ENCODE measurements at regions not wholly inside any gene's neighbourhood (a gene's known extent, or its start where the extent isn't known, plus 50 kb on each side); places are given as distances from the start of the nearest gene placed in this dataset.
"Not testable (repeated sequence)": the region's sequence is repeated elsewhere in the genome, so short reads cannot be mapped to it uniquely, and the experiment has no call there.

DNA sequence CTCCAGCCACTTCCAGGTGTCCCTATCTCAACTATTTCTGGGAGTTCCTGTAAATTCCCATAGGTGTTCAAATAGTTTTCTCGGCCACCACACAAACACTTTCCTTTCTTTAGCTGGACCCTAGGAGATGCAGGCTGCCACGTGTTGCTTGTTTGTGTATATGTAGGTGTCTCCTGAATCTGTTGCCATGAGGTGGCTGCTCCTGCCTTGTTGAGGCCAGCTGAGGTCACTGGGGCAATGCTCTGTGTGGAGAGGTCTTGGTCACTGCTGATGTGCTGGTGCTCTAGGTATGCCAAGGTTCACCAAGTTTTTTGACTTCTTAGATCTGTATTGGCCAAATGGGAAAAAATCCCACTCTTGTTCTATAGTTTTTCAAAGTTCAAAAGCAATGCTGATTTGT lies 132.5 kb upstream of the CHD1 start:
- DNase-seq (ENCODE audit: low read depth in 3 of 3): no peak

DNA sequence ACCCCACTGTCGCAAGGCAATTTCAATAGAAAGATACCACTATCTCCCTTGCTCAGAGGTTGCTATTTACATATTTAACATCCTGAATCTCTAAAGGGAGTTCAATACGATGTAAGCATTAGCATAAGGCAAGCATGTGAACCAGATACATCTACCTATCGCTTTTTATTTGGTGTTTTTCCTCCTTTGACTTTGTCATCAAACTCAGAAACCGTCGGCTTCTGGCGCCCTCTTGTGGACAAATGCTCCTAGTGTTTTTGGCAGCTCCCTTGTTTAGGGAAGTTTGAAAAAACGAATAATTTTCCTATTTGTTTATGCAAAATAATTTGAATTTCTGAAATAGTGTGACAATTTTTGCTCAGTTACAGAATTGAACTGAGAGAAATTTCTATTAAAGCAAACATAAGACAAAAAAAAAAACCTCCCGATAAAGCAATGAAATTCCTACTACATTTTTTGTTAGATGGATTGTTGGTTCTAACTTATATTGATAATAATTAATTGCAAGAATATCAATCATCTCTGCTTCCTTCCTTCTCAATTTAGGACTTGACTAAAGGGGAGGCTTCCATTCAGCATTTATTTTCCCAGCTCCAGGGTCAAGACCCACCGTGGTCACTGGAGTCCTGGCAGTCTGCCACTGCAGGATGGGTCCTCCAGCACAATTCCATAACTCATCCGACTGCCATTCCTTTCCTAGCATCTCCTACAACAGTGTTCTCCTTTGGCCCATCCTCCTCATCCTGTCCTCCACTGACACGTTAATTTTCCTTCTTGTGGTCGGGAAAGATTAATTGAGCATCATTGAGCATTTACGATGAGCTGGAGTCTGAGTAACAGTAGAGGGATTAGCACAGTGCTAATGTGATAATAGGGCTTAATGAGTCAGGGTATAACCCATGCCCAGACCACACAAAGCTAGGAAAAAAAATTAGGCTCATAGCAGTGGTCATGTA lies 131.8 kb upstream of the CHD1 start:
- peak; percentile 62 to 86 (median 79) for DNase-seq (ENCODE audit: low read depth in 3 of 3)

DNA sequence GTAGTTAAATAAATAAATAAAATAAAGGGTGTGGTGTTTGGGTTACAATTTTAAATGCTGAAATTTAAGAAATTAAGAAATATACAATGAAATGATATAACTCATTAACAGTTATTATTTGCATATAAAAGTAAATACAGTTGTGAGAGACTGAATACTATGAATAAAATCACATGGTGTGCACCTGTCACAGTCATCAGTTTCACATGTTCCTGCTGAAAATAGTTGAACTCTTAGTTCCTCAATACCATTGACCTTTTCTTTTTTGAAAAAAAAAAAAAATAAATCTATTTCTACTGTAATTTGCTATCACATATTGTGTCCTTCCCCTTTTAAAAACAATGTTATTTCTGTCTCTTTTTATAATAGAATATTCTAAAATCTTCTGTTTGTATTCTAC lies 130.9 kb upstream of the CHD1 start:
- DNase-seq (ENCODE audit: low read depth in 3 of 3): no peak

DNA sequence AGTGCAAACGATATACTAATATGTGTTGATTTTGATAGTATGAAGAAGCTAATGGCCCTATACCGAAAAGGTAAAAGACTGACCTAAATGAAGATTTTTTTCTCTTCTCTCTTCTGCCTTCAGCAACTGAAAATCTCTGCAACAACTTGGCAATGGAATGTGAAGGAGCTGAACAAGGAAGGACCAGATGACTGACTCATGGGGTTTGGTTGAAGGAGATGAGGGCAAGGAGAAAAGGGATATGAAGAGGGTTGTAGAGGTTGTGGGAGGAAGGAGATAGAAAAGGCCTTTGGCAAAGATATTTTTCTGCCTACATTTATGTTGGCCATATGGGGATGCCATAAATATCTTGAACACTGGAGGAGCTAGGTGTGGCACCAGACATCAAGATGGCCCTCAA lies 129.7 kb upstream of the CHD1 start:
- no peak for DNase-seq (ENCODE audit: low read depth in 3 of 3)

DNA sequence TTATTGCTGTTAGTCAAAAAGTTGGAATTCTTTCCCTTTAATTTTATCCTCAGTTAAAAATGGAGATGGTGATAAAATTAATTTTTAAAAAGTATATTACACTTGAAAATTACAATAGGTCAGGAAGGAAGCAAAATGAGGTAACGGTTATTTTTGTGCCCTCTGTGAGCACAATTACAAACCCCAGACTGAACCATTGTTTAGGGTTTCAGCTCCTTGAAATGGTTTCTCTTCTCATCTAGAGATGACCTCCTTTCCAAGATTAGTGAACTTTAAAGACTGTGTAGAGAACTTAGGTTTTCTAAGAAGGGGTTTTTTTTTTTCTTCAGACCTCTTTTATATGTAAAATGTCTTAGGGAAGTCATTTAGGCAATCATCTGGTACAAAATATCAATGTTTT lies 126.2 kb upstream of the CHD1 start:
- DNase-seq (ENCODE audit: low read depth in 3 of 3): no peak

DNA sequence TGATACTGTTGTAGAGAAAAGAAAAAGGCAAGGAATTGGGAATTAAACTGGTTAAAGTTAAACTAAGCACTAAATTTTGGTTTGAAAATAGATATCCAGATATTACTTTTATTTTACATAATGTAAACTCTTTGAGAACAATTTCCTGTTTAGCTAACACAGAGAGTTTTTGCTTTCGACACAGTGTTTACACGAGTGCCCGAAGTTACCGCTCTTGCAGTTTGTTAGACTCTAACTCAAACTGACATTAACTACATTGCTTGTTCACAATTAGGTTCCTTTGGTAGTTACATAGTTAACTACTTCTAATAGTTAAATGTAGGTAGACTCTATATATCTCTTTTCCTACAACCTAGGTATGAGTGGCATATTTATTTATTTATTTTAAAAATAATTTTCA lies 117.1 kb upstream of the CHD1 start:
- DNase-seq (ENCODE audit: low read depth in 3 of 3): no peak

DNA sequence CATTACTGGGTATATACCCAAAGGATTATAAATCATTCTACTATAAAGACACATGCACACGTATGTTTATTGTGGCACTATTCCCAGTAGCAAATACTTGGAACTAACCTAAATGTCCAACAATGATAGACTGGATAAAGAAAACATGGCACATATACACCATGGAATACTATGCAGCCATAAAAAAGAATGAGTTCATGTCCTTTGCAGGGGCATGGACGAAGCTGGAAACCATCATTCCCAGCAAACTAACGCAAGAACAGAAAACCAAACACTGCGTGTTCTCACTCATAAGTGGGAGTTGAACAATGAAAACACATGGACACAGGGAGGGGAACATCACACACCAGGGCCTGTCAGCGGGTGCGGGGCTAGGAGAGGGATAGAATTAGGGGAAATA lies 114.5 kb upstream of the CHD1 start:
- not testable (repeated sequence) for DNase-seq (ENCODE audit: low read depth in 3 of 3)

DNA sequence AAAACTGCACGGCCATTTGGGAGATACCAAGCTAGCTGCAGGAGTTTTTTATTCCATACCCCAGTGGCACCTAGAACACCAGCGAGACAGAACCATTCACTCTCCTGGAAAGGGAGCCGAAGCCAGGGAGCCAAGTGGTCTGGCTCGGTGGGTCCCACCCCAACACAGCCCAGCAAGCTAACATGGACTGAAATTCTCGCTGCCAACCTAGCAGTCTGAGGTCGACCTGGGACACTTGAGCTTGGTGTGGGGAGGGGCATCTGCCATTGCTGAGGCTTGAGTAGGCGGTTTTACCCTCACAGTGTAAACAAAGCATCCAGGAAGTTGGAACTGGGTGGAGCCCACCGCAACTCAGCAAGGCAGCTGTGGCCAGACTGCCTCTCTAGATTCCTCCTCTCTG lies 108.9 kb upstream of the CHD1 start:
- peak in 1 of 3 experiments; percentile 12 for DNase-seq (ENCODE audit: low read depth in 3 of 3)

DNA sequence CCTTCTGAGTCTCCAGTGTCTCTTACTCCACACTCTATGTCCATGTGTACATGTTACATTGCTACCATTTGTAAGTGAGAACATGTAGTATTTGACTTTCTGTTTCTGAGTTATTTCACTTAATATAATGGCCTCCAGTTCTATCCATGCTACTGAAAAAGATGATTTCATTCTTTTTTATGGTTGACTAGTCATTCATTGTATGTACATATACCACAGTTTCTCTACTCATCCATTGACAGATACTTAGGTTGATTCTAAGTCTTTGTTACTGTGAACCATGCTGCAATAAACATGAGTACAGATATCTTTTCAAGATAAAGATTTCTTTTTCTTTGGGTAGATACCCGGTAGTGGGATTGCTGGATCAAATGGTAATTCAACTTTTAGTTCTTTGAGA lies 107.1 kb upstream of the CHD1 start:
- DNase-seq (ENCODE audit: low read depth in 3 of 3): no peak

DNA sequence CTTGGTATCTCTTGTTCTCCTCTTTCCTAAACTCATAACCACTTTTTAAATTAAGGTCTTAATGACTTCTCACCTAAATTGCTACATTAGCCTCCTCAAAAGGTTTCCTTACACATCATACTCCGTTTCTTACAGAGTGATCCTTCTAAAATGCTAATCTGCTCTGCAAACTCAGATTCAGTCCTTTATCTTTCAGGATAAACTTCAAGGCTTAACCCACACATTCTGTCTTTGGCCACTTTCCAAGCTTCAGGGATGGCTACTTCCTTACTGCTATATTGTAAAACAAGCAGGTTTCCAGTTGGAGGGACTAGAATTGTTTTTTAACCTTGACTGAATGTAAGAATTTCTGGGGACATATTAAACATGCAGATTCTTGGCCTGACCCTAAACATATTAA lies 105.5 kb upstream of the CHD1 start:
- no peak for DNase-seq (ENCODE audit: low read depth in 3 of 3)

DNA sequence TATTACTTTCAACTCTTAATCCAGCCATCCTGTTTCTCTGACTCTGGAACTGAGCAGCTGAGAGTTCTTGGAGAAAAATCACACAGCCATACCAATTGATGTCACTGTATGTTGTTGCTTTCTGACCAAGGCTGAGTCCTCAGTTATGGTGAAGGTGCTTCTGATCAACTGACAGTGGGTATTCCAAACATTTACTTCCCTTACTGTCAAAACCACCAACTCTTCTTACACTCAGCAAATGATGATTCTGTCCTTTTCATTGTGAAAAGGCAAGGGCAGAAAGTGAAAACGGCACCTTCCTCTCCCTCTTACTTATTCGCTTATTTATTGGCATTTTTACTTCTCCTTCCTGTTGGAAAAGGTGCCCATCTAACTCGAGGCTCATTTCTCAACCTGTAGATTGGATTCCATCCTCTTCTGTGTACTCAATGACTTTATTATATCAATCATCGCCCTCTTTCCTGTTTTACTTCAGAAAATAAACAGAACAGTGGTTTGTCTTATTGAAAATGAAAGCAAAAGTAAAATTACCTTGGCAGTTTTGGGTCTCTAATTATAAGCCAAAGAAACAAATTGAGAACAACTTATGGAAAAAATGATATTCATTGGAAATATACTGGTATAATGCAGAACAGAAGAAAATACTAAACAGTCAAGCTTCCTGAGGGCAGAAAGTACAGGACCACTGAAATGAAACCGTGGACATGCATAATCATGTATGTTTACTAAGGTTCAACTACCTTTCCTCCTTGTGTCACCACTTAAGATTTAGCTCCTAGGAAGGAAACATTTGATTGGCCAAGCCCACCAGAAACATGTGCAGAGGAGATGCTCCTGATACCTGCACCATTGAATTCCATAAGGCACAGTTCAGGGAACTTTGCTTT lies 104.5 kb upstream of the CHD1 start:
- DNase-seq (ENCODE audit: low read depth in 3 of 3): no peak

DNA sequence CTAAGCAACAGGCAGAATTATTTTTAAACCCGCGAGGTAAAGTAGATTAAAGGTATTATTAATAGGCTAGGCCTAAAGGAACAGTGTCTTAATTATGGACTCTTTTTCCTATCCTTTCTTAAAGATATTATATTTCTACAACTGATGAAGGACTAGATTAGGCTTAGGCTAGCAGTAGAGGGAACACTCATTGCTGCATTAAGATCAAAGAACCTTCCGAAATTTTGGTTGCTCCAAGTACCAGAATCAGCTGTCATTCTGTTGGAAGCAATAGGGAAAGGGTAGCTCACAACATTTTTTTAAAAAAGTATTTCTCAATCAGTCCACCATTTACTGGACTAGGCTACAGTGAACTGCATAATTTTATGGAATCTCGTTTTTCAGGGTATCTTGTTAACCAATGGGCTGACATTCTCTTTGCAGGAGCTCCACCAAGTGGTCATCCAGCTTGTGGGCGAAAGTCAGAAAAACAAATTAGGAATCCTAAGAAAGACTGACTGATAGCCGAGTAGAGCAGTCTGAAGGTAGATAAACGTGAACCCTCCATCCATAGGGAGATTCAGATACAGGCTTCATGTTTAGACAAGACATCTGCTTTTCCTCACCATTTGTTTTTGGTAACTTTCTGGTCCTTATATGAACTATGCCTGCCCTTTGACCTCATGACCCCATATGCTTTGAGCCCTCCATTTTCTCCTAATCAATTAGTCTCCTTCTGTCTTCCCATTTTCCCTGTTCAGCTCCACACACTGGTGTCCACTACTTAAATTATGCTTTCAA lies 103.6 kb upstream of the CHD1 start:
- no peak for DNase-seq (ENCODE audit: low read depth in 3 of 3)

DNA sequence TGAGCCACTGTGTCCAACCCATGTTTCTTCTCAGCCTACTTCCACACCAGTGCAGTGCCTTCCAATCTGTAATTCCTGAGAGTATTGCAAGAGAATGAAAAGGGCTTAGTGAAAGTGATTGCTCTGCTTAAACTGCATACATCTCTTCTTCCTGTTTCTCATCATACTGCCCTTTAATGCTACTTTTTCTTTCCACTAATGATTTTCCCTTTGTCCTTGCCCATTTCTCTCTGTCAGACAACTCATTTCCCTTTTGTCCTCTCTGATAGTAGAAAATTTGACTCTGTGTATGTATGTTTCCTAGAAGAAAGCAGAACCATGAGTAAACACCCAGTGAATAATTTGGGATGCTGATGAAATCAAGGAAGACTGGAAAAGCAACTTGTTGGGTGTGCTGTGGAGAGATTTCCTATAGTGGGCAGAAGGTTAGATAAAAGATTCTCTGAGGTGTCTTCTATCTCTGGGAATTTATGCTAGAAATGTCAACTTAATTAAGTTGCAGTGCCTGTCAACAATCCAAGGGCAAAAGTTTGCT lies 102.2 kb upstream of the CHD1 start:
- DNase-seq (ENCODE audit: low read depth in 3 of 3): no peak

DNA sequence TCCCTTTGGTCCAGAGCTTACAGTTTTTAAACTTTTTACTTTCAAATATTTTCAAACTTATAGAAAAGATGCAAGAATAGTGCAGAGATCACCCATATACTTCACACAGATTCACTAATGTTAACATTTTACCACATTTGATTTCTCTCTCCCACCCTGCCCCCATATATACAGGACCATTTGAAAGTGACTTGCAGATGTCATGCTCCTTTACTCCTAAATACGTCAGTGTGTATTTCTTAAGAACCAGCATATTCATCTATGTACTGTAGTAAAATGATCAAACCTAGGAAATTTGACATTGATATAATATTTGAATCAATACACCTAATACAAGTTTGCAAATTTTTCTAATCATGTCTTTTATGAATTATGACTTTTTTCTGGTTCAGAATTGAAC lies 100.4 kb upstream of the CHD1 start:
- no peak for DNase-seq (ENCODE audit: low read depth in 3 of 3)

DNA sequence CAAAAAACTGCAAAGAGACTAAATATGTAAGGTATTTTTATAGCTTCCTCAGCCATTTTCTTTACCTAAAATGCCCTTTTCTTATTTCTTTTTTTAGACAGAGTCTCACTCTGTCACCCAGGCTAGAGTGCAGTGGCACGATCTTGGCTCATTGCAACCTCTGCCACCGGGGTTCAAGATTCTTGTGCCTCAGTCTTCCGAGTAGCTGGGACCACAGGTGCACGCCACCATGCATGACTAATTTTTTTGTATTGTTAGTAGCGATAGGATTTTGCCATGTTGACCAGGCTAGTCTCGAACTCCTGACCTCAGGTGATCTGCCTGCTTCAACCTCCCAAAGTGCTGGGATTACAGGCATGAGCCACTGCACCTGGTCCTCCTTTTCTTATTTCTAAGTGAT lies 99.4 kb upstream of the CHD1 start:
- DNase-seq (ENCODE audit: low read depth in 3 of 3): not testable (repeated sequence)

DNA sequence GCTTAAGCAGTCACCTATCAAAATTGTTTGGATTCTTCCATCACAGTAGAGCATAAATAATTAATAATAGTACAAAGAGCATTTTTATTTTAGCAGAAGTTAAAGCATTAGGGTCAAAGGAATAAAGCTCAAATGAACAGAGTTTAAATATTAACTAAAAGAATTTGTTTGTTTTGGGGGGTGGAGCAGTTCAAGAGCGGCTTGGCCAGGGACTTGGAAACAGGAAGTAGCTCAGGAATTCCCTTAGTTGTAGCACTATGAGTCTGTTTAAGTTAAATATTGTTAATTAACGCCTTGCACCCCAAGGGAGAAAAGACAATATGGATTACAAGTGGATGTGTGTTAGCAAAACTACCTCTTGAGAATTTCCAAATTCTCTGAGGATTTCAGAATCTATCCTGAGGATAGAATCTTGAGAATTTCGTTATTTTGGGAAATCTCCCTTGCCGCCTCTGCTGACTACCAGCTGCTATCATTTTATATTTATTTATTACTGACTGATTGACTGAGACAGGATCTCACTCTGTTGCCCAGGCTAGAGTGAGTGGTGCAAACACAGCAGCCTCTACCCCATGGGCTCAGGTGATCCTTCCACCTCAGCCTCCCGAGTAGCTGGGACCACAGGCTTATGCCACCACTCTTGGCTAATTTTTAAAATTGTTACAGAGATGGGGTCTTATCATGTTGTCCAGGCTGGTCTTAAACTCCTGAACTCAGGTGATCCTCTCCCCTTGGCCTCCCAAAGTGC lies 96.7 kb upstream of the CHD1 start:
- no peak for DNase-seq (ENCODE audit: low read depth in 3 of 3)

DNA sequence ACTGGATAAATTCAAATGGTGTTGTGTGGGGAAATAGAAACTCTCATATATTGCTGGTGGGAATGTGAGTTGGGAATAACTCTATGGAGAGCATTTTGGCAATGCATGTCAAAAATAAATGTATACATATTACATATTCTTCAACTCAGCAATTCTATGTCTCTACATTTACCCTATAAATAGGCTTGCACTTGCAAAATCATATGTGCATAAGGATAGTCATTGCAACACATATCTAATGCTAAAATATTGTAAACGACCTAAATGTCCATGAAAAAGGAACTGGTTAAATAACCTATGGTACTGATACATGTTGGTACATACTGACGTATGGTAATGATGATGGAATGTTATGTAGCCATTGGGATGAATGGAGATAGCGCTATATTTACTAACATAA lies 94.5 kb upstream of the CHD1 start:
- no peak for DNase-seq (ENCODE audit: low read depth in 3 of 3)

DNA sequence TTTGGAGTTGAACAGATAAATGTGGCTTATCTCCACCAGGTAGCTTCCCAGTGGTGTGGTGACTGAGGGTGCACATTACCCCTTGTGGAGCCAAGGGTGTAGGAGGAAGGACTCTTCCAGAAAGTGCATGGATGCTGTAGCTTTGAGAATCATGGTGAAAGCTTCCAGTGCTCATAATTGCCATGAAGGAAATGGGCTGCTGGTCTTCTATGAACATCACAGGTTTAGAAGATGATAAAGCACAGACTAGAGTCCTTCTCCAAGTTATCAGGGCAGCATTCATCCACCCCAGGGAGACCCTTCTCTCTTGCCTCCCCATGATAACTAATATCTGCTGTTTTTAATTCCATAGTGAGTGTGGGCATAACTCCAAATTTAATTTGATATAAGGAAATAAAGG lies 93.4 kb upstream of the CHD1 start:
- DNase-seq (ENCODE audit: low read depth in 3 of 3): no peak

DNA sequence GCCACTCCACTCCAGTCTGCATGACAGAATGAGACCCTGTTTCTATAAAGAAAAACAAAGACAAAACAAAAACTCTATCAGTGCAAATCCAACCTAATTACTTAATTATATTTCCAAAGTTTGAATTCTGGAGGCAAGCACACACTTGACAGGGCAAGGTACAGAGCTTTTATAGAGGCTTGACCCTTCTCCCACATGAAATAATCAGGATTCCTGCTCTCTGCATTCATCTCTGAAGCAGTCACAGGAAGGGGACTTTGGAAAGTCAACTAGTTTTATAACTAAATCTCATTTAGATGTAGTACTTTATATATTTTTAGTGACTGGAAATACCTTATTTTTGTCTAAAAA lies 91.9 kb upstream of the CHD1 start:
- no peak for DNase-seq (ENCODE audit: low read depth in 3 of 3)

DNA sequence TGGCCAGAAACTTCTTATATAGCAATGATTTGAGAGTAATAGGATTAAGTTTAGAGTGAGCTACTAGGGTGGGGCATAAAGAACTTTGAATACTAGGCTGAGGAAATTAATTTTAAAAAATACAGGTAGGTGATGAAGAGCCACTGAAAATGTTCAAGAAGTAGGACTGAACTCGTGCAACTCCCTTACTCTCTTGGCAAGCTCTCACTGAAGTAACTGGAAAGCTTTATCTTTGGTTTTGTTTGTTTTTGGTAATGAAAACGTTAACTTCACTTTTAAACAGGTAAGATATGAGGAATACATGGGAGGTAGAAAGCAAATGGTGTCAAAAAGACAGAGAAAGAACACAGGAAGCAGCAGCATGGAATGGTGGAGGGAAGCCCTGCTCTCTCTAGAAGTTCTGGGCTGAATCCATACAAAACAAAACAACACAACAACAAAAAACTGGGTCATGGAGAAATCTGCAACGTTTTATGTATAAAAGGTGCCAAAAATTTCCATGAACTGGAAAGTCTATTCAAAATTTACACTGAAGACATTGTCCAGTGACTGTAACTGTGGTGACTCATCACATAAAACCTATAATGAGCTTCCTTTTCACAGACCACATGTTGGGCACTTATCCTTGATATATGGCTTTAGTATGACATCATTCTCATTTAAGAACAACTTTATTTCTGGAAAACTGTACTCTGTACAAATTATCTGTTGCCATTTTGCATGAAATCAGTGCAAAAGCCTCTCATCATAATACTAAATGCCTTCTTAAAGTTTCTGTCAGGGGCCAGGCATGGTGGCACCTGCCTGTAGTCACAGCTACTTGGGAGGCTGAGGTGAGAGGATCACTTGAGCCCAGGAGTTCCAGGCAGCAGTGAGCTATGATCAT lies 91.2 kb upstream of the CHD1 start:
- DNase-seq (ENCODE audit: low read depth in 3 of 3): no peak

Measured in stimulated activated CD4-positive, alpha-beta T cell treated with anti-CD3 and anti-CD28 coated beads, TNF-alpha, amount 100 ng/mL, for 24 hours (primary cell).